ENCODE measurements at regions not wholly inside any gene's neighbourhood (a gene's known extent, or its start where the extent isn't known, plus 50 kb on each side); places are given as distances from the start of the nearest gene placed in this dataset.
"Not testable (repeated sequence)": the region's sequence is repeated elsewhere in the genome, so short reads cannot be mapped to it uniquely, and the experiment has no call there.

DNA sequence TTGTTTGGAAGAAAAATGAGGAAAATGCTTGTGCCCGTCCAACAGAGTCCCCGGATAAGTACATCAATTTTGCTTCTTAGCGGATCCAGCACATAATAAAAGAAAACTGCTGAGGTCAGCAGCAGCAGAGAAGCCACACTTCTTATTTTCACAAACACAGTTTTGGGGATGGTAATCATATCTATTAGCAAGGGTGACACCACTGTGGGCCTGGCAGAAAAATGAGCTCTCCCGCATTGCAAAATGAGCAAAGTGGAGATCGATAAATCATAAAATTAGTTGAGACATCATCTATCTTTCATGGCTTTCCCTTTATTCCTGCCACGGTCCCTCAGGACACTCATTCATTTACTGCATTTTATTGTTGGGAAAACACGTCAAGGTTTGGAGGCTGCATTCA is 186.4 kb downstream of the NPIPA7 start:
- CTCF ChIA-PET; DNase-seq (ENCODE audit: low read depth in 1 of 2, low spot score in 1 of 2); POLR2A ChIA-PET; H3K27ac ChIP-seq; FAIRE-seq; H3K4me2 ChIP-seq; H3K9me3 ChIP-seq; H3K4me1 ChIP-seq; ATAC-seq; H3K4me3 ChIP-seq: not testable (repeated sequence)
- WGBS (ENCODE audit: missing lambda C conversion rate), result no CpG with 5 or more reads among the region's 7 CpGs

DNA sequence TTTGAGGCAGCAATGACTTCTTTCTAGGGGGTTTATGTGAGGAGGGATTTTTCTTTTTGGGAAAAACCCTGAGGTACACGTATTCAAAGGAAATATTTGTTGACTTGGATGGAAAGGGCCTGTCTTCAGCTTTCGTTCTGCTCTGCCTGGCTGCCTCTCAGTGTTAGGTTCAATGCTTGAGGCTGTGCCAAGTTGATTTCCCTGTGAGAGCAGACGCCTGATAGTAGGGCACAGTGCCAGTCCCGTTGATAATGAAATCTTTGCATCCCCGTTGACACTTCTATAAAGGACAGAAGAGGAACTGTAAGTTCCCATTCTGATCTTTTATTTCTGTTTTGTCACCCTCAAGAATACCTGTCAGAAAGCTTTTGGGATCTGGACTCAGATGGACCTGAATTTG is 191.1 kb downstream of the NPIPA7 start:
- 5% methylated on average over 5 of the region's 5 CpGs for WGBS (ENCODE audit: missing lambda C conversion rate)
- POLR2A ChIA-PET; H3K4me1 ChIP-seq; CTCF ChIA-PET; H3K9me3 ChIP-seq; DNase-seq (ENCODE audit: low read depth in 1 of 2, low spot score in 1 of 2); ATAC-seq; FAIRE-seq; H3K27ac ChIP-seq; H3K4me3 ChIP-seq; H3K4me2 ChIP-seq: not testable (repeated sequence)

DNA sequence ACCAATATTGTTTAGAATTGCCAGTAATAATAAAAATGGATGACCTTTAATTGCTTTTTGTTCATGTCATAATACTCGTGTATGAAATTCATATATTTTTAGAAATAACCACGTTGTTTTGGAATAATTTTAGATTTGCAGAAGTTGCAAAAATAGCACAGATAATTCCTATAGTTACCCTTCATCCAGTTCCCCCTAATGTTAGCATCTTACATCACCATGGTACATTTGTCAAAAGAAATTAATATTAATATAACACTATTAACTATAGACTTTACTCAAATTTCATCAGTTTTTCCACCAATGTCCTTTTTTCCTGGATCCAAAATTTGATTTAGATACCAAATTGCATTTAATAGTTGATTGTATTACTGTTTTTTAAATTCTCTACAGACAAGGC is 191.9 kb downstream of the NPIPA7 start:
- POLR2A ChIA-PET; ATAC-seq; H3K4me2 ChIP-seq; DNase-seq (ENCODE audit: low read depth in 1 of 2, low spot score in 1 of 2); H3K4me3 ChIP-seq; H3K9me3 ChIP-seq; FAIRE-seq; H3K4me1 ChIP-seq; CTCF ChIA-PET; H3K27ac ChIP-seq: not testable (repeated sequence)
- 3% methylated on average over 2 of the region's 2 CpGs for WGBS (ENCODE audit: missing lambda C conversion rate)

DNA sequence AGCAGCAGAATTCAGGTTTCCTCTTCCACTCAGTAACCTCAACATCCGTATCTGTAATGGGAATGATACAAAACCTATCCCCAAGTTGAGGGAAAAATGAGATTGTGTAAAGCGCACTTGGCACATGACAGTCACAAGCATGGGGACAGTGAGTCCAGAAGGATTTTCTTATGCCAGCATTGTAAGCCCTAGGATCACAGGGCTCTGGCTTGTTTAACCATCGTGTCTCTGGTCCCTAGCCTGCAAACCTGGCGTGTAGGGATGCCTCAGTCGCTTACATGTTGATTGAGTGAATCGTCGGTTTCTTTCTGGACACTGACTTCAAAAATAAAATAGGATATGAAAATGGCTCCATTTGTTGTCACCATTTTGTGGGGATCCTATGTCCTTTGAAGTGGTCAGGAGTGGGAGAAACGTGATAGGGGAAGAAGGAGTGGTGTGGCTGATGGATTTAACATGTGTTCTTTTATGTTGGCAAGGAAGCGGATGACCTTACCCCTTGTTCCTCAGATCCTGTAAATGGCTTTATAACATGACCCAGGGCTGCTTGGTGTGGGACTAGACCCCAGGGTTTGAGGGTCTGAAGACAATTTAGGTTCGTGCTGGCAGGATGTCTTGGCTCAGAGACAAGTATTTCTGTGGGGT is 193.3 kb downstream of the NPIPA7 start:
- WGBS (ENCODE audit: missing lambda C conversion rate), result 52% methylated on average over 5 of the region's 10 CpGs
- FAIRE-seq, result not testable (repeated sequence)
- ATAC-seq, result peak in 1 of 2 experiments; percentile 31; a peak in 2 of 6 replicates

DNA sequence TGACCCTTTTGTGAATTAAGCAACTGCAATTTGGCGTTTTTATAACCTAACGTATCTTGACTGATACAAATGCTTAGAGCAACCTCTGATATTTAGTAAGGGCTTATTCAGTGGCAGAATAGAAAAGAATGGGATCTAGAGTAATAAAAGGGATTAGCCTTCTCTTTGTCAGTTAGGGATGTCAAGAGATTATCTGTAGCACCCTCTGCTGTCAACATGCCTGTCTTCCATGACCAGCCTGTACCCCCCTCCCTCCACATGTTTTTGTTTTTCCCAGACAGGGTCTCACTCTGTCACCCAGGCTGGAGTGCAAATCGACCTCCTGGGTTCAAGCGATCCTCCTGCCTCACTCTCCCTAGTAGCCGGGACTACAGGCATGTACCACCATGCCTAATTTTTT is 198.1 kb downstream of the NPIPA7 start:
- ATAC-seq (peak; percentile 12 to 36; a peak in 1 of 6 replicates), DNase-seq (ENCODE audit: low read depth in 1 of 2, low spot score in 1 of 2) (peak in 1 of 2 experiments; percentile 4)
- H3K27ac ChIP-seq, FAIRE-seq, H3K4me3 ChIP-seq, POLR2A ChIA-PET, H3K4me1 ChIP-seq, CTCF ChIA-PET, H3K9me3 ChIP-seq, H3K4me2 ChIP-seq: not testable (repeated sequence)
- TF ChIP-seq RAD21 (conservative IDR thresholded peaks at IDR 0.05 in 1 of 2, IDR thresholded peaks at IDR 0.05 in 1 of 2), result peak in 1 of 2 experiments; percentile 9; a peak in 1 of 5 replicates
- 4% methylated on average over 5 of the region's 5 CpGs for WGBS (ENCODE audit: missing lambda C conversion rate)

More for the DNA sequence above, 193.3 kb downstream of the NPIPA7 start:
- H3K9me3 ChIP-seq; H3K4me1 ChIP-seq; H3K4me3 ChIP-seq; H3K27ac ChIP-seq; DNase-seq (ENCODE audit: low read depth in 1 of 2, low spot score in 1 of 2); H3K4me2 ChIP-seq; CTCF ChIA-PET; POLR2A ChIA-PET: not testable (repeated sequence)

DNA sequence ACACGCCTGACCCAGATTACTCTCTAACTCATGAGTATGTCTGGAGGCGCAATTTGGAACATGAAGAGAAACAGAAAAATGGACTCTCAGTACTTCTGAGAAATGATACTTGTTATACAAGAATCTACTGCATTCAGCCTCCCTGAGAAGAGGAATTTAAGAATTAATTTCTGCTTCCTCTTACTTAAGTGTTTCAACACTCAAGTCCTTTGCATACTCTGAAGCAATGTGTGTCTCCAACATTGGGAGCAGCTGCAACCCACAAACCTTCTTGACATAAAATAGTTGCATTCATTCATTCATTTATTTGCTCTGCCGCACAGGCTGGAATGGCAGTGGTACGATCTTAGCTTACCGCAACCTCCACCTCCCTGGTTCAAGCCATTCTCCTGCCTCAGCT is 199.8 kb downstream of the NPIPA7 start:
- DNase-seq (ENCODE audit: low read depth in 1 of 2, low spot score in 1 of 2) (no peak), FAIRE-seq (no peak), ATAC-seq (no peak)
- H3K9me3 ChIP-seq, result no peaks in the 10 kb centered on the region; the same call in 2 of the 3 replicates
- WGBS (ENCODE audit: missing lambda C conversion rate), result 64% methylated on average over 5 of the region's 5 CpGs
- no peak overlapping the region for H3K4me3 ChIP-seq
- no peak overlapping the region for H3K4me2 ChIP-seq
- POLR2A ChIA-PET, result no interaction called here
- no peaks in the 10 kb centered on the region for H3K4me1 ChIP-seq
- H3K27ac ChIP-seq, result no peak overlapping the region
- CTCF ChIA-PET, result no interaction called here
- TF ChIP-seq HOXA7 (CRISPR knock-in tag; IDR thresholded peaks at IDR 0.05), result no peak
- TF ChIP-seq RFX5 (IDR thresholded peaks at IDR 0.05), result no peak
- TF ChIP-seq NPAS2 (CRISPR knock-in tag; IDR thresholded peaks at IDR 0.05; ENCODE audit: borderline replicate concordance), result no peak
- no peak for TF ChIP-seq FOSL2 (IDR thresholded peaks at IDR 0.05)
- TF ChIP-seq FOSL2 (CRISPR knock-in tag; IDR thresholded peaks at IDR 0.05), result no peak
- no peak for TF ChIP-seq FOSB (CRISPR knock-in tag; IDR thresholded peaks at IDR 0.05)
- no peak for TF ChIP-seq MAFK (IDR thresholded peaks at IDR 0.05; ENCODE audit: partially characterized antibody)
- TF ChIP-seq SREBF2 (IDR thresholded peaks at IDR 0.05), result no peak
- no peak for TF ChIP-seq HOXB13 (CRISPR knock-in tag; IDR thresholded peaks at IDR 0.05; ENCODE audit: low read depth)
- TF ChIP-seq, protein P1, sequence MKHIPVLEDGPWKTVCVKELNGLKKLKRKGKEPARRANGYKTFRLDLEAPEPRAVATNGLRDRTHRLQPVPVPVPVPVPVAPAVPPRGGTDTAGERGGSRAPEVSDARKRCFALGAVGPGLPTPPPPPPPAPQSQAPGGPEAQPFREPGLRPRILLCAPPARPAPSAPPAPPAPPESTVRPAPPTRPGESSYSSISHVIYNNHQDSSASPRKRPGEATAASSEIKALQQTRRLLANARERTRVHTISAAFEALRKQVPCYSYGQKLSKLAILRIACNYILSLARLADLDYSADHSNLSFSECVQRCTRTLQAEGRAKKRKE (CRISPR knock-in tag; IDR thresholded peaks at IDR 0.05; ENCODE audit: low read depth), result no peak
- TF ChIP-seq, protein P2, sequence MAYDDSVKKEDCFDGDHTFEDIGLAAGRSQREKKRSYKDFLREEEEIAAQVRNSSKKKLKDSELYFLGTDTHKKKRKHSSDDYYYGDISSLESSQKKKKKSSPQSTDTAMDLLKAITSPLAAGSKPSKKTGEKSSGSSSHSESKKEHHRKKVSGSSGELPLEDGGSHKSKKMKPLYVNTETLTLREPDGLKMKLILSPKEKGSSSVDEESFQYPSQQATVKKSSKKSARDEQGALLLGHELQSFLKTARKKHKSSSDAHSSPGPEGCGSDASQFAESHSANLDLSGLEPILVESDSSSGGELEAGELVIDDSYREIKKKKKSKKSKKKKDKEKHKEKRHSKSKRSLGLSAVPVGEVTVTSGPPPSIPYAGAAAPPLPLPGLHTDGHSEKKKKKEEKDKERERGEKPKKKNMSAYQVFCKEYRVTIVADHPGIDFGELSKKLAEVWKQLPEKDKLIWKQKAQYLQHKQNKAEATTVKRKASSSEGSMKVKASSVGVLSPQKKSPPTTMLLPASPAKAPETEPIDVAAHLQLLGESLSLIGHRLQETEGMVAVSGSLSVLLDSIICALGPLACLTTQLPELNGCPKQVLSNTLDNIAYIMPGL (CRISPR knock-in tag; IDR thresholded peaks at IDR 0.05; ENCODE audit: borderline replicate concordance), result no peak
- no peak for TF ChIP-seq ZSCAN20 (CRISPR knock-in tag; IDR thresholded peaks at IDR 0.05)
- TF ChIP-seq POLR2AphosphoS2 (conservative IDR thresholded peaks at IDR 0.05; ENCODE audit: low read length), result no peak
- TF ChIP-seq CBX2 (IDR thresholded peaks at IDR 0.05; ENCODE audit: borderline replicate concordance, low read depth), result no peak
- TF ChIP-seq, protein P3, sequence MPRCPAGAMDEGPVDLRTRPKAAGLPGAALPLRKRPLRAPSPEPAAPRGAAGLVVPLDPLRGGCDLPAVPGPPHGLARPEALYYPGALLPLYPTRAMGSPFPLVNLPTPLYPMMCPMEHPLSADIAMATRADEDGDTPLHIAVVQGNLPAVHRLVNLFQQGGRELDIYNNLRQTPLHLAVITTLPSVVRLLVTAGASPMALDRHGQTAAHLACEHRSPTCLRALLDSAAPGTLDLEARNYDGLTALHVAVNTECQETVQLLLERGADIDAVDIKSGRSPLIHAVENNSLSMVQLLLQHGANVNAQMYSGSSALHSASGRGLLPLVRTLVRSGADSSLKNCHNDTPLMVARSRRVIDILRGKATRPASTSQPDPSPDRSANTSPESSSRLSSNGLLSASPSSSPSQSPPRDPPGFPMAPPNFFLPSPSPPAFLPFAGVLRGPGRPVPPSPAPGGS (IDR thresholded peaks at IDR 0.05), result no peak
- TF ChIP-seq CEBPB (IDR thresholded peaks at IDR 0.05), result no peak
- no peak for TF ChIP-seq HDAC2 (IDR thresholded peaks at IDR 0.05)
- TF ChIP-seq, protein P4, sequence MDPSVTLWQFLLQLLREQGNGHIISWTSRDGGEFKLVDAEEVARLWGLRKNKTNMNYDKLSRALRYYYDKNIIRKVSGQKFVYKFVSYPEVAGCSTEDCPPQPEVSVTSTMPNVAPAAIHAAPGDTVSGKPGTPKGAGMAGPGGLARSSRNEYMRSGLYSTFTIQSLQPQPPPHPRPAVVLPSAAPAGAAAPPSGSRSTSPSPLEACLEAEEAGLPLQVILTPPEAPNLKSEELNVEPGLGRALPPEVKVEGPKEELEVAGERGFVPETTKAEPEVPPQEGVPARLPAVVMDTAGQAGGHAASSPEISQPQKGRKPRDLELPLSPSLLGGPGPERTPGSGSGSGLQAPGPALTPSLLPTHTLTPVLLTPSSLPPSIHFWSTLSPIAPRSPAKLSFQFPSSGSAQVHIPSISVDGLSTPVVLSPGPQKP (IDR thresholded peaks at IDR 0.05; ENCODE audit: low read depth, low read length), result no peak
